HG02840 (cell line): ENCODE measurements at regions not wholly inside any gene's neighbourhood (a gene's known extent, or its start where the extent isn't known, plus 50 kb on each side); places are given as distances from the start of the nearest gene placed in this dataset.
"Not testable (repeated sequence)": the region's sequence is repeated elsewhere in the genome, so short reads cannot be mapped to it uniquely, and the experiment has no call there.

ENCODE experiments used
- ATAC-seq: cut with Tn5 transposase; IDR thresholded peaks from one replicate; pipeline ENCODE4 v1.9.1; 2021; ENCODE audit warnings: mild to moderate bottlenecking, moderate library complexity, moderate number of reproducible peaks; ENCODE audit not compliant: unreplicated experiment, low FRiP score

DNA sequence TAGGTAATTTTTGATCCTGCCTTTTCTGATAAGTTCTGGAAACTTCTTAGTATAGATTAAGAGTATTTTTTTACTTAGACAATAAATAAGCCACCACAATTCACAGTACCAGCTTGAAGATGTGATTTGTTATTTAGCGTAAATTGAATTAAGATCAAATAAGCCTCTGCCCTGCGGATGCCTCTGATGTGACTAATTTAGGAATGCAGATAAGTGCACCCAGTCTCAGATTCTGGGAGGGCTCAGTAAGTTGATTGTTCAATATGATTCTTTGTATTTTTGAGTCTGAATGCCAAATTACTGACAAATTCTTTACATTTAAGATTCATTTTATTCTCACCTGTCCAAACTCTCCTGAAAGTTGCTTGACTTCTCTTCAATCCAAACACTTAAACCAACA lies 147.5 kb downstream of the THBS2 start:
- ATAC-seq = no peak

DNA sequence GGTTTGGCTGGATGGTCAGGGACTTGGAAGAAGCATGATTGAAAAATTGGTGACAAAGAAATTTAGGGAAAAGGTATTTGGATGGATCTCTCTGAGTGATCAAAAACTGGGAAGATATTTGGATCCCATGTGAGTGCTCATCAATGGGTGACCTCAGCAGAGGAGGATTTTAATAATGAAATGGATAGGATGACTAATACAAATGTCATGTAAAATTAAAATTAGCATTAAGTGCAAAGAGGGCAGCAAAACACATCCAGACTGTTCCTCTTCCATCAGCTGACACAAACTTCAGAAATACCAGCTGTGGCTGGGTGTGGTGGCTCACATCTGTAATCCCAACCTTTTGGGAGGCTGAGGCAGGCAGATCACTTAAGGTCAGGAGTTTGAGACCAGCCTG lies 151.7 kb downstream of the THBS2 start:
- ATAC-seq = no peak

DNA sequence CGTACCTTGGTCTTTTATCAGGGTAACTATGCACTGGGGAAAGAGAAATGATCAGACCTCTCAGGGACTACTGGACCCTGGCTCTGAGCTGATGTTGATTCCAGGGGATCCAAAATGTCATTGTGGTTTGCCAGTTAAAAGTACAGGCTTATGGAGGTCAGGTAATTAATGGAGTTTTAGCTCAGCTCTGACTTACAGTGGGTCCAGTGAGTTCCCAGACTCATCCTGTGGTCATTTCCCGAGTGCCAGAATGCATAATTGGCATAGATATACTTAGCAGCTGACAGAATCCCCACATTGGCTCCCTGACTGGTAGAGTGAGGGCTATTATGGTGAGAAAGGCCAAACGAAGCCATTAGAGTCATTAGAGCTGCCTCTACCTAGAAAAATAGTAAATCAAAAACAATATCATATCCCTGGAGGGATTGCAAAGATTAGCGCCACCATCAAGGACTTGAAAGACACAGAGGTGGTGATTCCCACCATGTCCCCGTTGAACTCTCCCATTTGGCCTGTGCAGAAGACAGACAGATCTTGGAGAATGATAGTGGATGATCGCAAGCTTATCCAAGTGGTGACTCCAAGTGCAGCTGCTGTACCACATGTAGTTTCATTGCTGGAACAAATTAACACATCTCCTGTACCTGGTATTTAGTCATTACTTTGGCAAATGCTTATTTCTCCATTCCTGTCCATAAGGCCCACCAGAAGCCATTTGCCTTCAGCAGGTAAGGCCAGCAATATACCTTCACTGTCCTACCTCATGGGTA lies 152.4 kb downstream of the THBS2 start:
- ATAC-seq = no peak

DNA sequence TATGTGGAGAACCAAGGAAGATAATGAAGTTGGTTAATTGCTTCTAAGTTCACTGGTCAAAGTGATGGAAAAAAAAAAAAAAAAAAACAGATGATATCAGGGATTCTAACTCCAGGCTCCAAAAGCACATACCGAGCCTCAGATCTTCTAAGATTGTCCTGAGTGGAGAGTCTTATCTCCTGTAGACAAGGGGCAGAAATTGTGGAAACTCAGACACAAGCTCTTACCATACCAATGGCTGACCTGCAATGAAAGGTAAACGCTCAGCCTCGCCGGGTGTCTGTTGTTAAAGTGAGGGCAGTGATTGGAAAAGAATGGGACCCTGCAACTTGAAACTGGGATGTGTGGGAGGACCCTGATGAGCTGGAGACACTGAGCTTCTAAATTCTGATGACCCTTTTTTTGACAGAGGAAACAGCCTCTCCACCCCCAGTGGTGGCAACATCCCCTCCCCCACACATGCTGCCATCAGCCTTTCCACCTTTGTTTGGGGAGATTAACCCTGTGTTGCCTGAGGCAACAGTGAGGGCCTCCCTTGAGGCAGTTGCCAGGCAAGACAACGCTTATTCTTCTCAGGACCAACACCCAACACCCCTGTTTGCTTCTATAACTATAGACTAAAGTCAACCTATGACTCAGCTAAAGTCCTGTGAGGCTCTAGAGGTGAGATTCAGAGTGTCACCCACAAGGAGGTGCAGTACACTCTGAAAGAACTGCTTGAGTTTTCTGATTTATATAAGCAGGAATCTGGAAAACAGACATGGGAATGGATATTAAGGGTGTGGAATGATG lies 154.0 kb downstream of the THBS2 start:
- no peak for ATAC-seq

DNA sequence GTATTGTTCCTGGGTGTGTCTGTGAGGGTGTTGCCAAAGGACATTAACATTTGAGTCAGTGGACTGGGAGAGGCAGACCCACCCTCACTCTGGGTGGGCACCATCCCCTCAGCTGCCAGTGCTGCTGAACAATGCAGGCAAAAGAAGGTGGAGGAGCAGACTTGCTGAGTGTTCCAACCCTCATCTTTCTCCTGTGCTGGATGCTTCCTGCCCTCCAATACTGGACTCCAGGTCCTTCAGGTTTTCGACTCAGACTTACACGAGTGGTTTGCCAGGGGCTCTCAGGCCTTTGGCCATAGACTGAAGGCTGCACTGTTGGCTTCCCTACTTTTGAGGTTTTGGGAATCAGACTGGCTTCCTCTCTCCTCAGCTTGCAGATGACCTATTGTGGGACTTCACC lies 155.0 kb downstream of the THBS2 start:
- ATAC-seq = not testable (repeated sequence)

DNA sequence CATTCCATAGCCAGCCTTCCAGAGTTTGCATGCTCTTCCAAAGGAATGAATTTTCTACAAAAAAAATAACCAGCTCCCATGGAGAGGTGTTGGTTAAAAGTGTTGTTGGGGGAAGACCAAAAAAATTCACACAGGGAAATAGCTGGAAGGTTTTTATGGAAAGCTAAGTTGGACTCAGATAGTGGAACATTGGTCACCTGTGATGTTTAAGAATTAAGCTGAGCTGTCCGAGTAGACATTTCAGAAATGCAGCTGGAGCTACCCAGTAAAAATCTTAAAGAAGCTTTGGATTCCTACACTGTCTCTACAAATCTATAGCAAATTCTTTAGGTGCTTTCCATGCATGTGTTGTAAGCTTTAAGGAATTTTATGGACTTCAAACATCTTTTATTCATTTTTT lies 155.5 kb downstream of the THBS2 start:
- ATAC-seq = no peak

DNA sequence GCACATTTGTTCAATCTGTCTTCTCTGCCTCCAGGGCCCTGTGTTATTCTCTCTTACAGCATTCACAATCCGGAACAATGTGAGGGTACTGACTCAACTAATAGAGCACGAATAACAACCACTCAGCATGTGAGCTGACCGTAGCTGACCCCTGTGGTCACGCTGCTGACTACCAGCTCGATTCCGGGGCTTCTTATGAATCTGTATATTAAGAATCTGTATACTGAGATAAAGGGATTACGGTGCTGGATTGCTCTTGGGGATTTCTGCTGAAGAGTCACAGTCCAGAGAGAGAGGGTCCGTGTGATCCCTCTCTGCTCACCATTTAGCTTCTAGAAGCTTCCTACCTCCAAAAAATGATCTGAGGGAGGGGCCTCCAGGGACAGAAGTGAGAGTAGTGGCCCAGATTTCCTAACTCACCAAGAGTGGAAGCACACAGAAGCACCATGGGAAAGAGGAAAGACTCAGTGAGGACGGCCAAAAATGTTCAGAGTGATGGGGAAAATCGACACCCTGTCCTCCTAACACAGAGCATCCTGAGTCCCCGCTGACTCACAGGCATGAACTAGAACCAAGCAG lies 156.2 kb downstream of the THBS2 start:
- no peak for ATAC-seq

DNA sequence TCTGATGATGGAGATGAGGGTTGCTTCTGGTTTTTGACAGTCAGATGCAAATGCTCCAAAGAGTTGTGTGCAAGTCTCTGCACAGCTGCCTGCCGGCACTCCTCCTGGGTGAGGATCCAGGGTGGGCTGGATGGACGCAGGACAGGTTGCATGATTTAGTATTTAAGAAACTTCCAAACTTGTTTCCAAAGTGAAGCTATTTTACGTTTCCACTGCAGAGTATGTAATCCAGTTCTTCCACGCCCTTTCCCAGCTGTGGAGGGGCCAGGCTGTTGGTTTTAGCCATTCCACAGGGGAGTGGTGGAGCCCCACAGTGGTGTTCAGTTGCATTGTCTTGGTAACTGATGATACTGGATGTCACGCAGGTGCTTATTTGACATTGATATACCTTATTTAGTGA lies 157.3 kb downstream of the THBS2 start:
- ATAC-seq = no peak

DNA sequence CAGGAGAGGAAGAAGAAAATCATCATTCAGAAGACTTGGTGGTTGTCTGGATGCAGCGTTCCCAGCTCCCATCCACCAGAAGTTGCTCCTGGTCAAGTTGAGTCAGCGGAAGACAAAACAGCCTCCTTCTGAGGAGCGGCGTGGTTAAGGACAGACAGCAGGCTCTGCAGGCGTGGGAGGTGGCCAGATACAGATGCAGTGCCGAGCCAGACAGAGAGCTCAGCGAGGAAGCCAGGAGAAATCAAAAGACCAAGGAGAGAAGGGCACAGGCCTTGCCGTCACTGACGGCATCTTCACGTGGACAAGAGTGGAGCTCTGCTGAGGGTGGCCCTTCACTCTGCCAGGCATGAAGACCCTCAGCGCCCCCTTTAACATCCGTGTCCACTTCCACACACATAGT lies 158.5 kb downstream of the THBS2 start:
- ATAC-seq = no peak

DNA sequence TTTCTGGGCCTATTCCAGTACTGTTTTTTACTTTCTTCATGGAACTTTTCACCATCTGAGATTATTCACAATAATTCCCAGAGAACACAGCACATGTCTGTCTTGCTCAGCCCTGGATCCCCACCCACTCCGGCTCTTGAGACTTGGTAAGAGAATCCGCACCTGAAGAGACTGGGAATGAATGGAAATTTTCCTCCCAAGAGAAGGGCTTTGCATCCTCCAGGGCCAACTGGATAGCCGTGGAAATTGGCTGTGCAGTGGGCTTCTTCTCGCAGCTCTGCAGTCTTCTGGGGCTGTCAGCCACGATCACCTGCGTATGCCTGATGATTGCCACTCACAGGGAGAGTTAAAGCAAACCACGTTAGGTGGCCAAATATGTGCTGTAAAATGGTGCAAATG lies 159.1 kb downstream of the THBS2 start:
- ATAC-seq = no peak

DNA sequence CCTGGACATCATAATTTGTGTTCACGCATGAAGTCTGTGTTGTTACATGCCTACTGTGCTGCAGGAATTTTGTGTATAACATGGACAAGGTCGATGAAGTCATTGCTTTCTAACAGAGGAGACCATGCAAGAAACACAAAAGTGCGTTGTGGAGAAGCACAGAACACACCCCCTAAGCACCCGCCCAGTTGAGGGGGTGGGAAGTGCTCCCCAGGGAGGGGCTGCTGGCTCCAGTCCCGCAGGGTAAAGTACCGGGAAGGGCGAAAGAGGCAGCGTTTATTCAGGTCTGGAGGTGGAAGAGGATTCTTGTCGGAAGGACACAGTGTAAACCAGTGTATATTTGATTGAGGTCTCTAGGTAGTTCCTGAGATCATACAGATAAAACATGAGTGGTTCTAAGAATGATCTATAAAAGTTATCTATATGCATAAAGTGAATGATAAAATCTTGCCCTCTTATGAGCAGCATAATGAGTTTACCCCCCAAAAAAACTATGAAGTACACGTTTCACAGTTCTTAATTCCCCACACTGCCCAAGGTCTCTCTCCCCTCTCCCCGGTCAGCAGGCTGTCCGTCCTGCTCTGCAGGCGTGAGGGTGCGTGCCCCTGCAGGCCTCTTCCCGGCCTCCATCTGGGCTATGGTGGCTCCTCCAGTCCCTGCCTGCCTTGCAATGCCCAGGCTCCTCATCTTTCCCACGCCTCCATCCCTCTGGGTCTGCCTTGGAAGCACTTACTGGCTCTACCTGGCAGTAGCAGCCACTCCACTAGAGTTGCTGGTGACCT lies 159.7 kb downstream of the THBS2 start:
- no peak for ATAC-seq

DNA sequence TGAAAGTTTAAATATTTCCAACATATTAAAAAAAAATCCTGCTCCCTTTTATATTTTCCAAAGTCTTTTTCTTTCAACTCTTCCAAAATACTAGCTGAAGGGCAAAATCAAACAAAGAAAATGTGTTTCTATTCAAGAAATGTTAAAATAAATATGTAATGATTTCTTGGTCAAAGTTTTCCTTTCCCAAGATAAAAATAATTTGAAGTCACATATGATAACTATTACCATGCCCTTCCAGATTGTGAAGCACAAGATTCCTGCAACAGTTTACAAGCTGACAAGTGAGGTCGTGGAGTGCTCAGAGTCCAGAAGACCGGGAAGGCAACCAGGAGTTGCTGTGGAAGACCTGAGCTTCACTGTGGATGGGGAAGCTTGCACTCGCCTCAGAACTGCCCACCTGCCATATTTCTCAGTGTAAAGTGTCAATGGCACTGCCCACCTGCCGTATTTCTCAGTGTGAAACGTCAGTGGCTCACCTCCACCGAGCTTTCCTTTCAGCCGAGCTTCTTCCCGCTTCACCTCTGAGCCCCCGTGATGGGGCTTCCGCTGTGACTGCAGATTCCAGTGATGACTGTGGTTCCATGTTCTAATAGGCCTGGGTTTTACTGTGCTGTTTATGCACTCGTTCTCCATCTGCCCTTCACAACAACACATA lies 160.5 kb downstream of the THBS2 start:
- ATAC-seq = no peak

DNA sequence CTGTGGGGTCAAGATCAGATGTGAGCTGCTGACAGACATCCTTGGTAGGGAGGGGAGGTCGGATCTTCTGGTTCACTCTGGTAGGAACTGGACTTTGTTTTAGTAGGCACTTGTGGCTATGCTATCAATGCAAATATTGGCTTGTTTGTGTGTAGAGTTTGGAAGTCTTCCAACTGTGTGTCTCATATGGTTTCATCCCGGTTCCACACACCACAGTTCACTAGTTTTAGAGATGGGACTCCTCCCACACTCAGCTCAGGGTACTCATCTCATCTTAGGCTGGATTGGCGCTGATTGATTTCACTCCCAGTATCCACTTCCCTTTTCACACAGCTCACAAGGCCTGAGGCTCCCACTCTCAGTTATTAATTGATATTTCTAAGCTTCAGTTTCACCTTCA lies 161.3 kb downstream of the THBS2 start:
- no peak for ATAC-seq

DNA sequence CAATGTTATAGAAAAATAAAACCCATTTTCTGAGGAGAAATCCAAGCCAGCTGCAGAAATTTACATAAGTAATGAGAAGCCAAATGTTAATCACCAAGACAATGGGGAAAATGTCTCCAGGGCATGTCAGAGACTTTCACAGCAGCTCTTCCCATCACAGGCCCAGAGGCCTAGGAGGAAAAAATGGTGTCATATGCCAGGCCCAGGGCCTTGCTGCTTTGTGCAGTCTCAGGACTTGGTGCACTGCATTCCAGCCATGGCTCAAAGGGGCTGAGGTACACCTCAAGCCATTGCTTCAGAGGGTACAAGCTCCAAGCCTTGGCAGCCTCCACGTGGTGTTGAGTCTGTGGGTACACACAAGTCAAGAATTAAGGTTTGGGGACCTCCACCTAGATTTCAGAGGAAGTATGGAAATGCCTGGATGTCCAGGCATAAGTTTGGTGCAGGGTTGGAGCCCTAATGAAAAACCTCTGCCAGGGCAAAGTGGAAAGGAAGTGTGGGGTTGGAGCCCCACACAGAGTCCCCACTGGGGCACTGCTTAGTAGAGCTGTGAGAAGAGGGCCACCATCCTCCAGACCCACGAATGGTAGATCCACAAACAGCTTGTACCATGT lies 163.0 kb downstream of the THBS2 start:
- not testable (repeated sequence) for ATAC-seq

DNA sequence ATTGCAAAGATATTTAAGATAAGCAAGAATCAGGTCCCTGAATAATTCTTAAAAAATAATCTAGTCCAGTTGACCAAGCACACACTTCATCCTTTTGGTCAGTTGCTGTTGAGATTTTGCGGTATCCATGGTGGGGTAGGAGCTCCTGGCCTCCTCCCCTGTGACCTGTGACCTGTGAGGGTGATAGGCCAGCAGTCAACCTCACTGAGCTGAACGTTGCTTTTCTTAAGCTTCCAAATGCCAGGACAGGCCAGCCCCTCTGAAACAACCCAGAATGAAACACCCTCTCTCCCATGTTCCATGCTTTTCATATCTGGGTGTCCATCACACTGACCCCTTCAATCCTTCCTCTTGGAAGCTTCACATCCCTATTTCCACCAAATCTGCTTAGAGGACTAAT lies 164.9 kb downstream of the THBS2 start:
- no peak for ATAC-seq

DNA sequence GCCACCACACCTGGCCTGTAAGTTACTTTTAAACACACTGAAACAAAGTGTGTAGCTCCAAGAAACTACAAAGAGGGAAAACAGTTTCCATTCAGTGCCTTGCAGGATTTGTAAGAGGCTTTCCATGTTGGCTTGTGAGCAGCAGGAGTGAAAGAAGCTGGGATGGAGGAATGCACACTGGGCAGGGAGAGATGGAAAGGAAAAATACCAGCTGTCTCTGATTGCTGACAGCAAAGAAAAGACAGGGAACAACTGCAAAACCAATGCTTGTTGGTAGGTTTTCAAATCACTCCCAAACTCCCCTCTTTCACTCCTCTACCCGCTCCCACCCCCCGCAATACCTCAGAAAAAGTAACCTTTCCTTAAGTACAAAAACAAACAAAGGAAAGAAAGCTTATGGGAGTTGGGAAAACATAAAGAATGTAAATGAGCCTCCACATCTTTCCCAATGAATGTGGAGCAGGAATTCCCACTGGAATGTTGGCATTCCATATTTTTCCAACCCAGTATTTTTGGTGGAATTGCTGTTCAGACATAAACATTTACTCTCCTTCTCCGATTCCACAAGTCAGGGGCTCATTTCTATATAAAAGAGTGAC lies 166.1 kb downstream of the THBS2 start:
- no peak for ATAC-seq

DNA sequence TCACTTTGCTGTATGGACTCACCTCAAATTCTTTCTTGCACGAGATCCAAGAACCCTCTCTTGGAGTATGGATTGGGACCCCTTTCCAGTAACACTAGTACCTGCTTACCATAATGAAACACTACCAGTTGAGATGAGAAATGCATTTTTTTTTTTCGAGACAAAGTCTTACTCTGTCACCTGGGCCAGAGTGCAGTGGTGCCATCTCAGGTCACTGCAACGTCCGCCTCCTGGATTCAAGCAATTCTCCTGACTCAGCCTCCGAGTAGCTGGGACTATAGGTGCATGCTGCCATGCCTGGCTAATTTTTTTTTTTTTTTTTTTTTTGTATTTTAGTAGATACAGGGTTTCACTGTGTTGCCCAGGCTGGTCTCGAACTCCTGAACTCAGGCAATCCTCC lies 167.0 kb downstream of the THBS2 start:
- not testable (repeated sequence) for ATAC-seq

DNA sequence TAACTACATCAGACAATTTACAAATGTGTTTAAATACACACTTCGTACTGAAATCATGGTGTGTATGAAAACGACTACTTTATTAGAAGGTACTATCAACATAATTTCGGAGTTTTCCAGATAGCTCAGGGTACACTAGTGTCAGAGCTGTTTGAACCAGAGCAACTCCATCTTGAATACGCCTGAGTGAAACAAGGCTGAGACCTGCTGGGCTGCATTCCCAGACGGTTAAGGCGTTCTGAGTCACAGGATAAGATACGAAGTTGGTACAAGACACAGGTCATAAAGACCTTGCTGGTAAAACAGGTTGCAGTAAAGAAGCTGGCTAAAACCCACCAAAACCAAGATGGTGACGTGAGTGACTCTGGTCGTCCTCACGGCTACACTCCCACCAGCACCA lies 167.6 kb downstream of the THBS2 start:
- ATAC-seq = no peak

DNA sequence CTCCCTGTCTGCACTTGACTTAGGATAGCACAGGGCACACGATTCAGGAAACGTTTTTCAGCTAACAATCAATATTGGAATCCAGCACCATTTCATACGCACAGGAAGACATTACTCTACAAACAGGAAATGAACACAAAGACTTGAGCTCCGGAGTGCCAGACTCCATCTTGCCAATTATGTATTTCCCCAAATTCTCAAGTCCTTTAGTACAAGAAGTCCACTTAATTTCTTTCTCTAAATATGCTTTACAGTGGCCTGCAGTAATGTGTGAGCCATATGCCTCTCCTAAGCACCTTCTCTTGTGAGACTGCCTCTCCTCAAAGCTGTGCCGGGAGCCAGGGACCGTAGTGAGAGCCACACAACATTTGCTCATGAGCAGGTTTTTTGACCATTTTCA lies 168.2 kb downstream of the THBS2 start:
- ATAC-seq = no peak

DNA sequence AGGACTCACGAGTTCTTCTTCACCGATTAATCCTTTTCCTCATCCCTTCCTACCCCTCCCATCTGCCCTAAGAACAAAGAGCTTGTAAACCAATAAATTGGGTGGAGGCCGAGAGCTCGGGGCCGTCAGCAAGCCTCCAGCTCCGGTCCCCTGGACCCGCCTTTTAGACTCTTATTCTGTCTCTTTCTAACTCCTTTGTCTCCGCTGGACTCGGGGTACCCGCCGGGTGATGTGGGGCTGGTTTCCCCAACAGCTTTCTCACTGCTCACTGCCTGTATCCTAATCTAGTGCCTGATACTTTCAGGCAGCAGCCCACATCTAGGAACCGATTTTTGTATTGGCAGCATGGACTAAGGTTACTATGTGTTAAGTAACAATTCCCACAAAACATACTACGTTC lies 169.1 kb downstream of the THBS2 start:
- not testable (repeated sequence) for ATAC-seq
